Body of pancreas (tissue), 4 donors: ENCODE measurements at regions not wholly inside any gene's neighbourhood (a gene's known extent, or its start where the extent isn't known, plus 50 kb on each side); places are given as distances from the start of the nearest gene placed in this dataset.

Experiments used
- CTCF ChIP-seq, 7 experiments: fragments of 450-650 bp in 4 of 7; fragments of 200-600 bp in 3 of 7; sonication (generic) in 3 of 7; IDR thresholded peaks; one replicate each; pipeline ENCODE4 v1.5.1; 2016 to 2019; ENCODE audit warnings: antibody characterized with exemption in 7 of 7
- POLR2A ChIP-seq, 3 donors: fragments of 450-650 bp; IDR thresholded peaks; one replicate each; pipeline ENCODE4 v1.6.1; 2016; ENCODE audit warnings: antibody characterized with exemption in 3 of 3, mild to moderate bottlenecking in 2 of 3

- no peak for TF ChIP-seq POLR2A (IDR thresholded peaks at IDR 0.05)
- no peak for TF ChIP-seq CTCF (IDR thresholded peaks at IDR 0.05)
Observed at GRCh38 chr2:123839326-123839725, 185.8 kb upstream of the CNTNAP5 start.
